HG03354 (cell line): ENCODE measurements at regions not wholly inside any gene's neighbourhood (a gene's known extent, or its start where the extent isn't known, plus 50 kb on each side); places are given as distances from the start of the nearest gene placed in this dataset.

ENCODE experiments used
- ATAC-seq: cut with Tn5 transposase; IDR thresholded peaks from one replicate; pipeline ENCODE4 v1.9.1; 2021; ENCODE audit warnings: mild to moderate bottlenecking; ENCODE audit not compliant: unreplicated experiment, poor library complexity, severe bottlenecking

- no peak for ATAC-seq
Measured at GRCh38 chr5:57586649-57587048, 104.0 kb upstream of the ACTBL2 start.

GRCh38 chr5:57582578-57583070 lies 100.0 kb upstream of the ACTBL2 start:
- no peak for ATAC-seq

- ATAC-seq = no peak
Measured at GRCh38 chr5:57581772-57582171, 99.2 kb upstream of the ACTBL2 start.

GRCh38 chr5:57581222-57581621 lies 98.6 kb upstream of the ACTBL2 start:
- ATAC-seq = no peak

- no peak for ATAC-seq
Measured at GRCh38 chr5:57577432-57578175, 95.0 kb upstream of the ACTBL2 start.

GRCh38 chr5:57576317-57576716 lies 93.7 kb upstream of the ACTBL2 start:
- ATAC-seq = no peak

GRCh38 chr5:57575839-57576238 lies 93.2 kb upstream of the ACTBL2 start:
- ATAC-seq = no peak

- ATAC-seq = no peak
Measured at GRCh38 chr5:57572461-57572860, 89.8 kb upstream of the ACTBL2 start.

- ATAC-seq = no peak
Measured at GRCh38 chr5:57569601-57570000, 87.0 kb upstream of the ACTBL2 start.

GRCh38 chr5:57568136-57568535 lies 85.5 kb upstream of the ACTBL2 start:
- ATAC-seq = no peak

- peak; percentile 64 for ATAC-seq
Measured at GRCh38 chr5:57566914-57567313, 84.3 kb upstream of the ACTBL2 start.

- ATAC-seq = no peak
Measured at GRCh38 chr5:57561231-57561842, 78.7 kb upstream of the ACTBL2 start.

GRCh38 chr5:57559110-57559635 lies 76.6 kb upstream of the ACTBL2 start:
- no peak for ATAC-seq

GRCh38 chr5:57552033-57552432 lies 69.4 kb upstream of the ACTBL2 start:
- ATAC-seq = no peak

GRCh38 chr5:57551251-57551650 lies 68.6 kb upstream of the ACTBL2 start:
- no peak for ATAC-seq

- ATAC-seq = no peak
Measured at GRCh38 chr5:57550132-57550531, 67.5 kb upstream of the ACTBL2 start.

GRCh38 chr5:57549566-57549965 lies 67.0 kb upstream of the ACTBL2 start:
- no peak for ATAC-seq

GRCh38 chr5:57540823-57541222 lies 58.2 kb upstream of the ACTBL2 start:
- no peak for ATAC-seq

GRCh38 chr5:57539281-57539701 lies 56.7 kb upstream of the ACTBL2 start:
- ATAC-seq = no peak

- no peak for ATAC-seq
Measured at GRCh38 chr5:57538341-57538955, 55.8 kb upstream of the ACTBL2 start.

- no peak for ATAC-seq
Measured at GRCh38 chr5:57537811-57538210, 55.2 kb upstream of the ACTBL2 start.
